HL-60 (cell line): ENCODE measurements at regions not wholly inside any gene's neighbourhood (a gene's known extent, or its start where the extent isn't known, plus 50 kb on each side); places are given as distances from the start of the nearest gene placed in this dataset.

Experiments
- DNase-seq, 2 experiments: peaks; one replicate each; pipeline ENCODE4 v3.0.0-alpha.2; 2010 to 2020; ENCODE audit warnings: low read depth in 1 of 2, low spot score in 1 of 2
- H3K27ac ChIP-seq: fragments of 250-450 bp; sonication (Bioruptor Pico); replicated peaks from 2 replicates; pipeline ENCODE4 v1.5.1; 2020; ENCODE audit warnings: mild to moderate bottlenecking, moderate library complexity
- H3K27me3 ChIP-seq: fragments of 250-450 bp; sonication (Bioruptor Pico); 2 replicates; pipeline ENCODE4 v1.5.1; 2021; ENCODE audit warnings: mild to moderate bottlenecking, moderate library complexity; ENCODE audit not compliant: insufficient read depth, poor library complexity, severe bottlenecking
- H3K4me3 ChIP-seq: replicated peaks from 2 replicates; pipeline ENCODE4 v1.5.1; 2011; ENCODE audit warnings: mild to moderate bottlenecking, control low read depth, low read length; ENCODE audit not compliant: insufficient read depth
- CTCF ChIP-seq: IDR thresholded peaks from one replicate; pipeline ENCODE4 v1.5.1; 2011; ENCODE audit warnings: low read length, control low read depth, inconsistent platforms; ENCODE audit not compliant: insufficient read depth
- GABPA ChIP-seq: IDR thresholded peaks from 2 replicates; pipeline ENCODE4 v1.6.1; 2012; ENCODE audit warnings: low read depth
- POLR2AphosphoS5 ChIP-seq: IDR thresholded peaks from 2 replicates; pipeline ENCODE4 v1.6.1; 2012; ENCODE audit warnings: low read depth
- SPI1 ChIP-seq: IDR thresholded peaks from 2 replicates; pipeline ENCODE4 v1.6.1; 2012; ENCODE audit warnings: low read depth, mild to moderate bottlenecking, borderline replicate concordance
- TF ChIP-seq, protein P1 (sequence below): IDR thresholded peaks from 2 replicates; pipeline ENCODE4 v1.6.1; 2012; ENCODE audit warnings: low read depth; ENCODE audit not compliant: insufficient replicate concordance

- no peak for DNase-seq
- Histone ChIP-seq H3K4me3 (no peak overlapping the region), H3K27ac (no peak overlapping the region), H3K27me3 (peaks cover 5% of the 10 kb centered on the region)
- TF ChIP-seq GABPA (no peak), CTCF (no peak), SPI1 (no peak), POLR2AphosphoS5 (no peak)
- TF ChIP-seq, protein P1, sequence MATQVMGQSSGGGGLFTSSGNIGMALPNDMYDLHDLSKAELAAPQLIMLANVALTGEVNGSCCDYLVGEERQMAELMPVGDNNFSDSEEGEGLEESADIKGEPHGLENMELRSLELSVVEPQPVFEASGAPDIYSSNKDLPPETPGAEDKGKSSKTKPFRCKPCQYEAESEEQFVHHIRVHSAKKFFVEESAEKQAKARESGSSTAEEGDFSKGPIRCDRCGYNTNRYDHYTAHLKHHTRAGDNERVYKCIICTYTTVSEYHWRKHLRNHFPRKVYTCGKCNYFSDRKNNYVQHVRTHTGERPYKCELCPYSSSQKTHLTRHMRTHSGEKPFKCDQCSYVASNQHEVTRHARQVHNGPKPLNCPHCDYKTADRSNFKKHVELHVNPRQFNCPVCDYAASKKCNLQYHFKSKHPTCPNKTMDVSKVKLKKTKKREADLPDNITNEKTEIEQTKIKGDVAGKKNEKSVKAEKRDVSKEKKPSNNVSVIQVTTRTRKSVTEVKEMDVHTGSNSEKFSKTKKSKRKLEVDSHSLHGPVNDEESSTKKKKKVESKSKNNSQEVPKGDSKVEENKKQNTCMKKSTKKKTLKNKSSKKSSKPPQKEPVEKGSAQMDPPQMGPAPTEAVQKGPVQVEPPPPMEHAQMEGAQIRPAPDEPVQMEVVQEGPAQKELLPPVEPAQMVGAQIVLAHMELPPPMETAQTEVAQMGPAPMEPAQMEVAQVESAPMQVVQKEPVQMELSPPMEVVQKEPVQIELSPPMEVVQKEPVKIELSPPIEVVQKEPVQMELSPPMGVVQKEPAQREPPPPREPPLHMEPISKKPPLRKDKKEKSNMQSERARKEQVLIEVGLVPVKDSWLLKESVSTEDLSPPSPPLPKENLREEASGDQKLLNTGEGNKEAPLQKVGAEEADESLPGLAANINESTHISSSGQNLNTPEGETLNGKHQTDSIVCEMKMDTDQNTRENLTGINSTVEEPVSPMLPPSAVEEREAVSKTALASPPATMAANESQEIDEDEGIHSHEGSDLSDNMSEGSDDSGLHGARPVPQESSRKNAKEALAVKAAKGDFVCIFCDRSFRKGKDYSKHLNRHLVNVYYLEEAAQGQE = no peak
Observed at GRCh38 chr11:116144387-116144958, 628.3 kb downstream of the BUD13 start.

DNA sequence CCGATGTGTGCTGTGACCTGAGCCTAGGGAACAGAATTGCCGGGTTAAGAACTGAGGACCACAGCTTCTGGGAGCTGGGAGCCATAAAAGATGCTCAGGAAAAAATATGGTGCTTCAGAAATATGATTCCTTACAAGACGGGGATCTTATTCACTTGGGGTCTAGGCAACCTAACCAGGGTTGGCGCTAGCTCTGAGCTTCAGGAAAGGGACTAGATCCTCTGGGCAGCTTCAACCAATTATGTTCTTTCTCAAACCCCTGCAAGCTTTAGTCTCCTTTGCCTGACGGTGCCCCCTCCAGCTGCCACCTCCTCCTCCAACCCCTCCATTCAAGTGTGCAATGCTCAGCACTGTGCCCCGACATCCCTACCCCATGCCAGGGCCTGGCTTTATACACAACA, 634.1 kb upstream of the CADM1 start:
- TF ChIP-seq CTCF (no peak), GABPA (no peak), SPI1 (no peak), POLR2AphosphoS5 (no peak)
- TF ChIP-seq, protein P1 = no peak
- Histone ChIP-seq H3K27ac (no peak overlapping the region), H3K27me3 (peaks cover 8% of the 10 kb centered on the region), H3K4me3 (no peak overlapping the region)
- no peak for DNase-seq

DNA sequence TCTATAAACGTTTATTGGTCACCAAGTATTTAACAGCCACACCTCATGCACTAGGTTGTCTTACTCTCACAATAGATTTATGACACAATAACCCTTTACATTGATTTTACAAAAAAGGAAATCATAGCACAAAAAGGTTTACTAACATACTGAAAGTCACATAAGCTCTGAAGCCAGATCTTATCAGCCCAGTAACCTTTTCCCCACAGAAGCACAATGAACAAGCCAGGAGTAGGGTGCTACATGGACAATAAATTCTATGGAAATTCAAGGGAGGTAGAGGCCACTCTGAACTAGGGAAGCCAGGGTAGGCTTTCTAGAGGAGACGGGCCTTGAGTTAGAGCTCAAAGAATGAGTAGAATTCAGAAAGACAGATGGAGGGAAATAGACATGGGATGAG, 633.5 kb upstream of the CADM1 start:
- no peak for TF ChIP-seq SPI1
- TF ChIP-seq POLR2AphosphoS5 = no peak
- Histone ChIP-seq H3K27me3 (peaks cover 8% of the 10 kb centered on the region), H3K4me3 (no peak overlapping the region), H3K27ac (no peak overlapping the region)
- DNase-seq = no peak

- TF ChIP-seq, protein P1 = no peak
- no peak for TF ChIP-seq GABPA
- TF ChIP-seq CTCF = no peak
- TF ChIP-seq POLR2AphosphoS5 = no peak
- no peak for TF ChIP-seq SPI1
- Histone ChIP-seq H3K4me3 (no peak overlapping the region), H3K27ac (no peak overlapping the region), H3K27me3 (peaks cover 5% of the 10 kb centered on the region)
- DNase-seq = no peak
Observed at GRCh38 chr11:116136987-116137674, 632.9 kb upstream of the CADM1 start.
